ENCODE measurements at regions not wholly inside any gene's neighbourhood (a gene's known extent, or its start where the extent isn't known, plus 50 kb on each side); places are given as distances from the start of the nearest gene placed in this dataset.

- TF ChIP-seq, protein P1, sequence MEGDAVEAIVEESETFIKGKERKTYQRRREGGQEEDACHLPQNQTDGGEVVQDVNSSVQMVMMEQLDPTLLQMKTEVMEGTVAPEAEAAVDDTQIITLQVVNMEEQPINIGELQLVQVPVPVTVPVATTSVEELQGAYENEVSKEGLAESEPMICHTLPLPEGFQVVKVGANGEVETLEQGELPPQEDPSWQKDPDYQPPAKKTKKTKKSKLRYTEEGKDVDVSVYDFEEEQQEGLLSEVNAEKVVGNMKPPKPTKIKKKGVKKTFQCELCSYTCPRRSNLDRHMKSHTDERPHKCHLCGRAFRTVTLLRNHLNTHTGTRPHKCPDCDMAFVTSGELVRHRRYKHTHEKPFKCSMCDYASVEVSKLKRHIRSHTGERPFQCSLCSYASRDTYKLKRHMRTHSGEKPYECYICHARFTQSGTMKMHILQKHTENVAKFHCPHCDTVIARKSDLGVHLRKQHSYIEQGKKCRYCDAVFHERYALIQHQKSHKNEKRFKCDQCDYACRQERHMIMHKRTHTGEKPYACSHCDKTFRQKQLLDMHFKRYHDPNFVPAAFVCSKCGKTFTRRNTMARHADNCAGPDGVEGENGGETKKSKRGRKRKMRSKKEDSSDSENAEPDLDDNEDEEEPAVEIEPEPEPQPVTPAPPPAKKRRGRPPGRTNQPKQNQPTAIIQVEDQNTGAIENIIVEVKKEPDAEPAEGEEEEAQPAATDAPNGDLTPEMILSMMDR (IDR thresholded peaks at IDR 0.05) = no peak
- TF ChIP-seq POLR2A (IDR thresholded peaks at IDR 0.05) = no peak
Observed at GRCh38 chr20:1833728-1834726, 61.2 kb upstream of the SIRPA start.
